ENCODE measurements at regions not wholly inside any gene's neighbourhood (a gene's known extent, or its start where the extent isn't known, plus 50 kb on each side); places are given as distances from the start of the nearest gene placed in this dataset.
A peak's percentile ranks its signal among the peaks of the same experiment; 100 is the strongest.
"Not testable (repeated sequence)": the region's sequence is repeated elsewhere in the genome, so short reads cannot be mapped to it uniquely, and the experiment has no call there.

- DNase-seq, result no peak
These were observed 102.6 kb upstream of the PRKX start for GRCh38 chrX:3815896-3816664.

GRCh38 chrX:3811331-3812311 is 98.2 kb upstream of the PRKX start:
- DNase-seq, result peak; percentile 19

DNA sequence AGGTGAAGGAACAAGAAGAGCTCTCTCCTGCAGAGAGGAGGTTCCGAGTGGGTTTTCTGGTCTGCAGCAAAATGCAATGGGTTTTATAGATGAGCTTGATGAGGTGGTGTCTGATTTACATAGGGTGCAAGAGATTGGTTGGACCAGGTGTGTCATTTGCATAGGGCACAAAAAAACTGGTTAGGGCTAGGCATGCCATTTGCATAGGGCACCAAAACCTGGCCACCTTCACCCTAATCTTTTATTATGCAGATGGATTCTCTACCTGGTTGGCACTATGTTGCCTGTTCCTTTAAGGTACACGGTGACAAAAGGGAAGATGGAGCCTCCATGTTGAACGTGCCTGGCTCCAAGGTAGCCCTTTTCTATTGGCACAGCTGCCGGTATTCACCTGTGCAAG is 94.5 kb upstream of the PRKX start:
- no peak for DNase-seq

DNA sequence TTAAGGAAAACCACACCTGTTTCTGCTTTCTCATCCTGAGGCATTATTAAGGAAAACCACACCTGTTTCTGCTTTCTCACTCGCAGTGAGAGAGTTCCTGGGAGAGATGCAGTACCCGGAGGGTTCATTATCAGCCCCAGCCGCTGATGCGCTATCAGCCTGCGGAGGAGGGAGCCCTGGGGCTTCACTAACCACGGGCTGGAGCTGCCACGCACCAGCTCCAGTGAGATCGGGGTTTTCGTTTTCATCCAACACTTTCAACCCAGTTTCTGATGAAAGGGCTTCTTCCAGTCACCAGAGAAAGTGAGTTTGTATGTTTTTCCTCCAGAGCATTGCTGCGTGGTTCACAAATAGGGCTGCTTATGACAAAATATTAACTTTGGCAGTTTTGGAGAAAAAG is 93.2 kb upstream of the PRKX start:
- DNase-seq, result no peak

GRCh38 chrX:3803713-3804112 is 90.3 kb upstream of the PRKX start:
- no peak for DNase-seq

DNA sequence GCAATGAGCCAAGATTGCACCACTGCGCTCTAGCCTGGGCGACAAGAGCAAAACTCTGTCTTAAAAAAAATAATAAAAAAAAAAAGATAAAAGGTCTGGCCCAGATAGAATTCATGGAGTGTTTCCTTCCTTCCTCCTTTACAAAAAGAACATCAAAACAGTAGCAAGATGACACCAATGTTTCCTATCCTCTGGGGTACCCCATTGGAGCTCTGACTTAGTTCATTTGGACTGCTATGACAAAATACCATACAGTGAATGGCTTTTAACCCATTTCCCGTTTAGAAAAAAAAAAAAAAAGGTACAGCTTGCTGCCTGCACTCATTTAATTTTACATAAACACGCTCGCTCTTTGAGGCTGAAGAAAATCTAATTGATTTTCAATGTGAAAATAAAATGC is 89.9 kb upstream of the PRKX start:
- no peak for DNase-seq

GRCh38 chrX:3795411-3795810 is 82.0 kb upstream of the PRKX start:
- not testable (repeated sequence) for DNase-seq

- no peak for DNase-seq
These were observed 78.0 kb upstream of the PRKX start for GRCh38 chrX:3791449-3791848.

DNA sequence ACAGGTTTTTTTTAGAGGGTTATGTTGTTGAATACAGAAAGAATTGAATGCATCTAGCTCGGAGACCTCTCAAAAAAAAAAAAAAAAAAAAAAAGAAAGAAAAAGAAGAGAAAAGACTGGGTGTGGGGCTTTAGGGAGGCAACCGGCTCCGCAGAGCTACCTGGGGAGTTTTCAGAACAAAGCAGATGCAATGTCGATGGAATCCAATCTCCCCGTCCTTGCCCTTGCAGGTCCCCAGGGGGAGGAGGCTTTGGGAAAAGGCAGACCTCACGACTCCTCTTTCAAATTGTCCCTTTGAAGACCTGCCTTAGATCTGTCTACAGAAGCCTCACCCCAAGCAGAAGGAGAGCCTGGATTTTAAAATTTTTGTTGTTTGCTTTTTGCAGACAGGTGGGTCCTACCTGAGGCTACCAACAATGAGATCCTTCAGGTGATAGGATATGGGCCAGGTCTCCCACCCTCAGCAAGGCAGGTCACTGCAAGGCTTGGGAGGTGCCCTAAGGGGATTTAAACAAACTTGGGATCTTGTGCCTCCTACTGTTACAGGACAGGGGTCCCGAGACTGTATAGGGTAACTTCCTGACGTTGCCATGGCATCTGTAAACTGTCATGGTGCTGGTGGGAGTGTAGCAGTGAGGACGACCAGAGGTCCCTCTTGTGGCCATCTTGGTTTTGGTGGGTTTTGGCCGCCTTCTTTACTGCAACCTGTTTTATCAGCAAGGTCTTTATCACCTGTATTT is 75.2 kb upstream of the PRKX start:
- DNase-seq, result no peak

GRCh38 chrX:3787856-3788255 is 74.4 kb upstream of the PRKX start:
- DNase-seq, result no peak

- DNase-seq, result not testable (repeated sequence)
These were observed 72.4 kb upstream of the PRKX start for GRCh38 chrX:3785822-3786221.

- DNase-seq, result no peak
These were observed 67.1 kb upstream of the PRKX start for GRCh38 chrX:3780564-3780963.

- no peak for DNase-seq
These were observed 66.1 kb upstream of the PRKX start for GRCh38 chrX:3779546-3779945.

DNA sequence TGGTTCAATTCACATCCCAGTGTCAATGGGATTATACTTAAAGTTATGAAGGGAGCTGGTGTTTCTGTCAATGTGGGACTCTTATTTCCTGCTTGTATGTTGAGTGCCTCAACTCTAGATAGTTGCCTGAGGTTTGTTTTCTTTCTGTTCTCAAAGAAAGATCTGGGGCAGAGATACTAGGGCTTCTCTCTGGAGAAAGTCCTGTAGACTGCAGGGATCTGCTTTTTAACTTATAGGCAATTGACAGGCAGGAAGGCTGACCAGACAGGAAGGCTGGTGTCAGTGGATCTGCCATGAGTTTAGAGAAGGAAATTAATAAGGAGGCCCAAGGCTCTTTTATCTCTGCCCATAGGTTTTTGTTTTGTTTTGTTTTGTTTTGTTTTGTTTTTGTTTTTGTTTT is 64.0 kb upstream of the PRKX start:
- DNase-seq, result no peak

DNA sequence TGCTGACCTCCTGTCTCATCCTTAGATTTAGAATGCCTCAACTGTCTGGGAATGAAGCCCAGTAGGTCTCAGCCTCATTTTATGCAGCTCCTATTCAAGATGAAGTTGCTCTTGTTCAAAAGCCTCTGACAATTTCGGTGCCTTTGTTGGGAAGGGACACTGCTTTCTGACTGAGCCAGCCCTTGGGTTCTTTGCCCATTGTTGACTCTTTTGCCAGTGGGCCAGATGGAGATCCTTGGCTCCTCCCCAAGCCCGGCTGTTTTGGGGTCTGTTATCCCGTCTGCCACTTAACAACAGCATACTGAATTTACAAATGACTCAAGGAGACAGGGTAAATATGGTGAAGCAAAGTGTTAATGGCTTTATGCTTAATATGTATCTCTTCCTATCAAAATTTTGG is 58.3 kb upstream of the PRKX start:
- peak; percentile 76 for DNase-seq

DNA sequence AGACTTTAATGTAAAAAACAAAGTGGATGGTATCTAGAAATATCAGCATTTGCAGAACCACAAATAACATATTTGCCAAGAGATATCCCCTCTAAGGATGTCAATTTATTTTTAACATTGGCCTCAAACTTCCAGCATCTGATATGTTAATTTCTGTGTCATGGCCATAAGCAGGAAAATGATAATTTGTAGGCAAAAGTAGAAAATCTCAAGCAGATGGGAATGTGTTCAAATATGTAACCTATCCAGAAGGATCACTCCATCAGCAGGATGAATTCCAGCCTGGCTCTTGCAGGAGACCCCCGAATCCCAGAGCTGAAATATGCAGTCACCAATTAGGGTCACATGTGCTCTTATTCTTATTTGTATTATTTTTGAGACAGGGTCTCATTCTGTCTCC is 55.4 kb upstream of the PRKX start:
- DNase-seq, result no peak
